ENCODE measurements at regions not wholly inside any gene's neighbourhood (a gene's known extent, or its start where the extent isn't known, plus 50 kb on each side); places are given as distances from the start of the nearest gene placed in this dataset.
"Not testable (repeated sequence)": the region's sequence is repeated elsewhere in the genome, so short reads cannot be mapped to it uniquely, and the experiment has no call there.

DNA sequence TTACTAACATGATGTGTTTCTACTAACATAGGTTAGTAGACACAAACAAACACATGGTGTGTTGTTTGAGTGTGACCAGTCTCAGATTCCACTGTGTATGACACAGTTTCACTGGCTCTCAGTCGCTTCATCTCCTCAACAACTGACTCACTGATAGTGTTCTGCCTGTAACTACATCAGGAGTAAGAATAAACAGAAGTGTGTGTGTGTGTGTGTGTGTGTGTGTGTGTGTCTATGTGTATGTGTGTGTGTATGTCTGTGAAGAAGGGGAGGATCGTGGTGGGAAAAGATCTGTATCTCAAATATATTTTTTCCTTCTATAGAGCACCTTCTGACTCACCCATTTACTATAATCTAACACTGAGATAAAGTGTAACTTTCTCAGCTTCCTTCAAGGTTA, 391.0 kb downstream of the PTPRC start:
- Histone ChIP-seq H3K27me3 (ENCODE audit: low read depth, low read length) (no peaks in the 10 kb centered on the region), H3K9me3 (ENCODE audit: insufficient read depth, low read length) (no peaks in the 10 kb centered on the region), H3K4me3 (ENCODE audit: low read length) (no peak overlapping the region), H2AFZ (ENCODE audit: low read depth, low read length) (no peak overlapping the region; the same call in 1 of the 2 replicates), H3K79me2 (ENCODE audit: low read length) (no peaks in the 10 kb centered on the region), H3K9ac (ENCODE audit: low read length) (no peak overlapping the region), H3K27ac (ENCODE audit: low read length) (no peak overlapping the region), H4K20me1 (ENCODE audit: insufficient read depth, low read length) (no peaks in the 10 kb centered on the region), H3K4me2 (ENCODE audit: low read length) (no peak overlapping the region), H3K36me3 (replicated peaks; ENCODE audit: low read depth, low read length) (no peaks in the 10 kb centered on the region), H3K4me1 (ENCODE audit: low read length) (no peaks in the 10 kb centered on the region)
- no peak for TF ChIP-seq EZH2phosphoT487 (IDR thresholded peaks at IDR 0.05; ENCODE audit: low read depth)
- TF ChIP-seq, protein P1, sequence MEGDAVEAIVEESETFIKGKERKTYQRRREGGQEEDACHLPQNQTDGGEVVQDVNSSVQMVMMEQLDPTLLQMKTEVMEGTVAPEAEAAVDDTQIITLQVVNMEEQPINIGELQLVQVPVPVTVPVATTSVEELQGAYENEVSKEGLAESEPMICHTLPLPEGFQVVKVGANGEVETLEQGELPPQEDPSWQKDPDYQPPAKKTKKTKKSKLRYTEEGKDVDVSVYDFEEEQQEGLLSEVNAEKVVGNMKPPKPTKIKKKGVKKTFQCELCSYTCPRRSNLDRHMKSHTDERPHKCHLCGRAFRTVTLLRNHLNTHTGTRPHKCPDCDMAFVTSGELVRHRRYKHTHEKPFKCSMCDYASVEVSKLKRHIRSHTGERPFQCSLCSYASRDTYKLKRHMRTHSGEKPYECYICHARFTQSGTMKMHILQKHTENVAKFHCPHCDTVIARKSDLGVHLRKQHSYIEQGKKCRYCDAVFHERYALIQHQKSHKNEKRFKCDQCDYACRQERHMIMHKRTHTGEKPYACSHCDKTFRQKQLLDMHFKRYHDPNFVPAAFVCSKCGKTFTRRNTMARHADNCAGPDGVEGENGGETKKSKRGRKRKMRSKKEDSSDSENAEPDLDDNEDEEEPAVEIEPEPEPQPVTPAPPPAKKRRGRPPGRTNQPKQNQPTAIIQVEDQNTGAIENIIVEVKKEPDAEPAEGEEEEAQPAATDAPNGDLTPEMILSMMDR (IDR thresholded peaks at IDR 0.05; ENCODE audit: low read depth, low read length) = no peak

DNA sequence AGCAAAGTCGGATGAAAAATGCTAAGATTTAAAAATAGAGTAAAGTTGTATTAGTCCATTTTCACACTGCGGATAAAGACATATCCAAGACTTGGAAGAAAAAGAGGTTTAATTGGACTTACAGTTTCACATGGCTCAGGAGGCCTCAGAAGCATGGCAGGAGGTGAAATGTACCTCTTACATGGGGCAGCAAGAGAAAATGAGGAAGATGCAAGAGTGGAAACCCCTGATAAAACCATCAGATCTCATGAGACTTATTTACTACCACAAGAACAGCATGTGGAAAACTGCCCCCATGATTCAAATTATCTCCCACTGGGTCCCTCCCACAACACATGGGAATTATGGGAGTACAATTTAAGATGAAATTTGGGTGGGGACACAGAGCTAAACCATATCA, 391.7 kb downstream of the PTPRC start:
- not testable (repeated sequence) for H2AFZ ChIP-seq (ENCODE audit: low read depth, low read length); H3K27me3 ChIP-seq (ENCODE audit: low read depth, low read length); H3K4me3 ChIP-seq (ENCODE audit: low read length); H3K9me3 ChIP-seq (ENCODE audit: insufficient read depth, low read length); H3K9ac ChIP-seq (ENCODE audit: low read length); H4K20me1 ChIP-seq (ENCODE audit: insufficient read depth, low read length); H3K4me1 ChIP-seq (ENCODE audit: low read length); H3K79me2 ChIP-seq (ENCODE audit: low read length); H3K36me3 ChIP-seq (replicated peaks; ENCODE audit: low read depth, low read length); H3K27ac ChIP-seq (ENCODE audit: low read length); H3K4me2 ChIP-seq (ENCODE audit: low read length)

DNA sequence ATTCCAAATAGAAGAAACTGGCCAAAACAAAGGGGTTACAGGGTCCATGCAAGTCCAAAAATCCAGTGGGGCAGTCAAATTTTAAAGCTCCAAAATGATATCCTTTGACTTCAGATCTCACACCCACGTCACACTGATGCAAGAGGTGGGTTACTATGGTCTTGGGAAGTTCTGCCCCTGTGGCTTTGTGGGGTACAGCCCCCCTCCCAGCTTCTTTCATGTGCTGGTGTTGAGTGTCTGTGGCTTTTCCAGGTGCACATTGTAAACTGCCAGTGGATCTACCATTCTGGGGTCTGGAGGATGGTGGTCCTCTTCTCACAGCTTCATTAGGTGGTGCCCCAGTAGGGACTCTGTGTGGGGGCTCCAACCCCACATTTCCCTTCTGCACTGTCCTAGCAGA, 392.3 kb downstream of the PTPRC start:
- not testable (repeated sequence) for H3K4me1 ChIP-seq (ENCODE audit: low read length); H3K4me3 ChIP-seq (ENCODE audit: low read length); H3K9me3 ChIP-seq (ENCODE audit: insufficient read depth, low read length); H4K20me1 ChIP-seq (ENCODE audit: insufficient read depth, low read length); H3K9ac ChIP-seq (ENCODE audit: low read length); H3K27me3 ChIP-seq (ENCODE audit: low read depth, low read length); H3K4me2 ChIP-seq (ENCODE audit: low read length); H3K36me3 ChIP-seq (replicated peaks; ENCODE audit: low read depth, low read length); H2AFZ ChIP-seq (ENCODE audit: low read depth, low read length); H3K27ac ChIP-seq (ENCODE audit: low read length); H3K79me2 ChIP-seq (ENCODE audit: low read length)

DNA sequence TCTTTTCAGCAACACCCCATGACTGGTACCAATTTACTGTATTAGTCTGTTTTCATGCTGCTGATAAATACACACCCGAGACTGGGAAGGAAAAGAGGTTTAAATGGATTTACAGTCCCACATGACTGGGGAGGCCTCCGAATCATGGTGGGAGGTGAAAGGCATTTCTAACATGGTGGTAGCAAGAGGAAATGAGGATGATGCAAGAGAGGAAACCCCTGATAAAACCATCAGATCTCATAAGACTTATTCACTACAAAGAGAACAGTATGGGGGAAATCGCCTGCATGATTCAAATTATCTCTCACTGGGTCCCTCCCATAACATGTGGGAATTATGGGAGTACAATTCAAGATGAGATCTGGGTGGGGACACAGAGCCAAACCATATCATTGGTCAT, 393.6 kb downstream of the PTPRC start:
- H3K9ac ChIP-seq (ENCODE audit: low read length); H3K4me2 ChIP-seq (ENCODE audit: low read length); H3K27me3 ChIP-seq (ENCODE audit: low read depth, low read length); H3K79me2 ChIP-seq (ENCODE audit: low read length); H4K20me1 ChIP-seq (ENCODE audit: insufficient read depth, low read length); H3K4me3 ChIP-seq (ENCODE audit: low read length); H2AFZ ChIP-seq (ENCODE audit: low read depth, low read length); H3K27ac ChIP-seq (ENCODE audit: low read length); H3K4me1 ChIP-seq (ENCODE audit: low read length); H3K9me3 ChIP-seq (ENCODE audit: insufficient read depth, low read length); H3K36me3 ChIP-seq (replicated peaks; ENCODE audit: low read depth, low read length): not testable (repeated sequence)

DNA sequence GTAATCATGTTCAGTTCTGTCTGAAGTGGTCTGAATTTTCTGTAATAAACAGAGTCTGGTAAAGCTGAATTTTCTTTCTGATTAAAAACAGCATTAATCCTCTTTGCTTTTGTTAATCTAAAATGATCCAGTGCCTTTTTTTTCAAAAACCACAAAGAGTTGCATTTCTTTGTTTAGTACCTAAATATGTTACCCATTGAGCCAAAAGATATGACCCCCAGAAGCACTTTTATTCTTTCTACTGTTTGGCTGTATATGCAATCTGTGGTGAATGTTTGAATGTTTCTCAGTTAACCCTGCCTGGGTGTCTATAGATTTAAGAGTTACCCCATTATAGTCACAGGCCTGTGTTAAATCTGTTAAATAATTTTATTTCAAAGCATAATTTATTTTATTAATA, 394.8 kb downstream of the PTPRC start:
- Histone ChIP-seq H3K27me3 (ENCODE audit: low read depth, low read length) (no peaks in the 10 kb centered on the region), H3K9me3 (ENCODE audit: insufficient read depth, low read length) (no peaks in the 10 kb centered on the region), H2AFZ (ENCODE audit: low read depth, low read length) (no peak overlapping the region), H4K20me1 (ENCODE audit: insufficient read depth, low read length) (no peaks in the 10 kb centered on the region), H3K79me2 (ENCODE audit: low read length) (no peaks in the 10 kb centered on the region), H3K4me1 (ENCODE audit: low read length) (no peaks in the 10 kb centered on the region), H3K4me2 (ENCODE audit: low read length) (no peak overlapping the region), H3K27ac (ENCODE audit: low read length) (no peak overlapping the region), H3K4me3 (ENCODE audit: low read length) (no peak overlapping the region), H3K9ac (ENCODE audit: low read length) (no peak overlapping the region), H3K36me3 (replicated peaks; ENCODE audit: low read depth, low read length) (no peaks in the 10 kb centered on the region)
- TF ChIP-seq, protein P1 (IDR thresholded peaks at IDR 0.05; ENCODE audit: low read depth, low read length) = no peak
- no peak for TF ChIP-seq EZH2phosphoT487 (IDR thresholded peaks at IDR 0.05; ENCODE audit: low read depth)

DNA sequence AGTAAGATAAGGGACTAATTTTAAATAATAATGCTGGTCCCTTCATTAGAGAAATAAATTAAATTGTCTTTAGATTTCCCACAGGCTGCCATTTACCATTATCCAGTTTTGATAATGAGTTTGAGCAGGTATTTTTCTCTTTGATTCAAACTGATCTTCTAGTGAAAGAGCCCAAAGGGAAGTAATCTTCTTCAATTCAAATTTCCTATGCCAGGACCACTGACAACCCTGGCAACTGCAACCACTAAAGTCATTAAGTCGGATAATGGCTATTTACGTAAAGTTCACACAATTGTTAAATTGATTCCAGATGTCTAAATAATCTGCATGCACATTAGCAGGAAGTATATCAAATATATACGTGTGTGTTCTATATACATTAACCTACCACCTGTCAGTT, 399.3 kb downstream of the PTPRC start:
- TF ChIP-seq, protein P1 (IDR thresholded peaks at IDR 0.05; ENCODE audit: low read depth, low read length) = no peak
- TF ChIP-seq EZH2phosphoT487 (IDR thresholded peaks at IDR 0.05; ENCODE audit: low read depth) = no peak
- Histone ChIP-seq H3K9me3 (ENCODE audit: insufficient read depth, low read length) (no peaks in the 10 kb centered on the region), H3K9ac (ENCODE audit: low read length) (no peak overlapping the region), H3K4me2 (ENCODE audit: low read length) (no peak overlapping the region), H2AFZ (ENCODE audit: low read depth, low read length) (no peak overlapping the region), H3K79me2 (ENCODE audit: low read length) (no peaks in the 10 kb centered on the region), H4K20me1 (ENCODE audit: insufficient read depth, low read length) (no peaks in the 10 kb centered on the region), H3K4me3 (ENCODE audit: low read length) (no peak overlapping the region), H3K27ac (ENCODE audit: low read length) (no peak overlapping the region), H3K36me3 (replicated peaks; ENCODE audit: low read depth, low read length) (no peaks in the 10 kb centered on the region), H3K27me3 (ENCODE audit: low read depth, low read length) (no peaks in the 10 kb centered on the region), H3K4me1 (ENCODE audit: low read length) (peaks cover 19% of the 10 kb centered on the region)

Measured in OCI-LY3 (cell line).